KG1 (cell line): ENCODE measurements at regions not wholly inside any gene's neighbourhood (a gene's known extent, or its start where the extent isn't known, plus 50 kb on each side); places are given as distances from the start of the nearest gene placed in this dataset.

Experiments used
- DNase-seq: peaks from one replicate; lab custom pipeline; 2025; lab: John Stamatoyannopoulos, UW

- no peak for DNase-seq
These were observed 619.7 kb downstream of the PLCL1 start for GRCh38 chr2:198424112-198424511.

- DNase-seq: no peak
These were observed 613.4 kb downstream of the PLCL1 start for GRCh38 chr2:198417836-198418235.

- no peak for DNase-seq
These were observed 610.6 kb downstream of the PLCL1 start for GRCh38 chr2:198414976-198415375.

- no peak for DNase-seq
These were observed 607.5 kb downstream of the PLCL1 start for GRCh38 chr2:198411936-198412335.

DNA sequence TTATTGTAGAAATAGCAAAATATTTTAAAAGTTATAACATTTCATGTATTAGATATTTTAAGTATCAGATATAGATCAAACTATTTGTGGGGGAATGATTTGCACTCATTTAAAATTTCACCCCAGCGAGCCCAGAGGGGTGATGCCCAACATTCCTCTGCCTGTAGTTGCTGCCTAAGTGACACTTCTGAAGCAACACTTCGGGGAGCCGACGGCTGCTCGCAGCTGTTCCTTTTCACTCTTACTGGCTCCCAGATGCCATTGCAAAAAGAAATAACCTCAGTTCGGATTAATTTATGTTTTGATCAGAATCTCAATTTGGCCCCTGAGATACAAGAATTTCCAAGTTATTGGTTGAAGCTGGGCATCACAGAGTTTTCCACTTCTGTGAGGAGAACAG lies 603.8 kb downstream of the PLCL1 start:
- DNase-seq: no peak

DNA sequence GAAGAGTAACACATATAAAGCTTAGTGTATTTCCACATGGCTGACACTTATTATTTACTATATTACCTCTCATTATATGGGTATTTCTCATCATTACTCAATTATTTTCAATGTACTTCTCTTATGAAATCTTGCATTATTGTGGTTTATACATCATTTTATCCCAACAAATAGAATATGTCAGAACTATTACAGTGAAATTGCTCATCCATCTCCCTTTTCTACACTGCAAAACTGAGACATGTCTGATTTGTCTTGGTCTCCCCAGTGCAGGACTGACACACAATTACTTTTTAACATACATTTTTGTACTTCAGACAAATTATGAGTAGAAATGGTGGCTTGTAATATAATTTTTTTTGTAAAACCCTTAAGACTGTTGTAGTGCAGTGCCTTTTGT lies 600.9 kb downstream of the PLCL1 start:
- DNase-seq: no peak

- no peak for DNase-seq
These were observed 597.3 kb downstream of the PLCL1 start for GRCh38 chr2:198401644-198402043.

GRCh38 chr2:198400999-198401398 lies 596.6 kb downstream of the PLCL1 start:
- no peak for DNase-seq

DNA sequence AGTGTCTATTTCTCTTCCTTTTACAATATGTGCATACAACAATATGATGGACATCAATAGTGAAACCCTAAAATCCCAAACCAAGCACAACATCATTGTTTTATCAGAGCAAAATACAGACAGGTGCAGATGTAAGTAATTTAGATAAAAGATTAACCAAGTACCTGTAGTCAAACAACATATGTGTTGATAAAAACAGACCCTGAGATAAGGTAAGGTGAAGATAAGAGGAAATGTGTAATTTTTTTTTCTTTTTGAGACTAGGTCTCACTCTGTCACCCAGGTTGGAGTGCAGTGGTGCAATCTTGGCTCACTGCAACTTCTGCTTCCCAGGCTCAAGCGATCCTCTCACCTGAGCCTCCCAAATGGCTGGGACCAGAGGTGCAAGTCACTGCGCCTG lies 589.8 kb downstream of the PLCL1 start:
- no peak for DNase-seq

DNA sequence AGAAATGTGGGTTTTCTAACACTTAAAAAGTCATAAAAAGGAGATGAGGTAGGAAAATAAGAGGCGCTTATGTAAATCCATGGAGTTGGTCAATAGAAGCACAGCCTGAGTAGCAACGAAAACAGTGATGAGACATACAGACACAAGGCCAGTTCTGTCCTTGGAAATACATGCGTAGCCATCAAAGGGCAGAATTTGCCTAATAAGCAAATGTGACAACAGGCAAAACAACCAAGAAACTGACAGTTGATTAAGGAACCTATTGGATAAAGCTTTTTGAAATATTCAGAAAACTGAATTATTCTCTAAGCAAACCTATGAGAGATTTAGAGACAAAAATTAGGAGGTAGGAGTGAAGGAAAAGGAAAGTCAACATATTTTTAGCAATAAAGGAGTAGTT lies 586.3 kb downstream of the PLCL1 start:
- no peak for DNase-seq

GRCh38 chr2:198387677-198388076 lies 583.3 kb downstream of the PLCL1 start:
- no peak for DNase-seq

DNA sequence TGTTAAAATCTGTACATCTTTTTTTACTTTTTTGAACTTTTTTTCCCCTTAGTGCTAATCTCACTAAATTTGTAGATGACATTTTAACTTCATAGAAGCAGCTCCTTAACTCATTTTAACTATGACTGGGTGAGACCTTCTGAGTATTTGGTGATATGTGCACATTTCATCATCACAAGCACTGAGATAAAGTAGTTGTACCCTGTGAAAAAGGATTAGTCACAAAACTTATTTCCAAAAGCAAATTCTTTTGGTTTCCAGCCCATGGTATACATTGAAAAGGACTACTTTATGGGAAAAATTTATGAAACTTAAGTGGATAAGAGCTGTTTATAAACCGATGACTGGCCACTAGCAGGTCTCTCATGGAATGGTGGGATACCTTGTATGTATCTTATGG lies 581.5 kb downstream of the PLCL1 start:
- no peak for DNase-seq

- no peak for DNase-seq
These were observed 580.9 kb downstream of the PLCL1 start for GRCh38 chr2:198385326-198385725.

- DNase-seq: no peak
These were observed 579.0 kb downstream of the PLCL1 start for GRCh38 chr2:198383392-198383791.

GRCh38 chr2:198382811-198383210 lies 578.4 kb downstream of the PLCL1 start:
- DNase-seq: no peak

DNA sequence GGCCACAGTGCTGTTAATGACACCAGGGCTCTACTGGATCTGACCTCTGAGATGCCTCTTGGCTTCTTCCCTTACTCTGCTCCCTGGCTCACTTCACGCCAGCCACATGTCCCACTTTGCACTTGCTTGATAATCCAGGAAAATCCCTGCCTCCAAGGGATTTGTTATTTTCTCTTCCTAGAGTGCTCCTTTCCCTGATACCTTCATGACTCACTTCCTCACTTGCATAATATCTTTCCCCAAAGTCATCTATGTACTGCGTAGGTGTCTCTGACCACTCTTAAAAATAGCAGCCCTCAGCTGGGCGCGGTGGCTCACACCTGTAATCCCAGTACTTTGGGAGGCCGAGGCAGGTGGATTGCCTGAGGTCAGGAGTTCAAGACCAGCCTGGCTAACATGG lies 572.3 kb downstream of the PLCL1 start:
- DNase-seq: no peak

DNA sequence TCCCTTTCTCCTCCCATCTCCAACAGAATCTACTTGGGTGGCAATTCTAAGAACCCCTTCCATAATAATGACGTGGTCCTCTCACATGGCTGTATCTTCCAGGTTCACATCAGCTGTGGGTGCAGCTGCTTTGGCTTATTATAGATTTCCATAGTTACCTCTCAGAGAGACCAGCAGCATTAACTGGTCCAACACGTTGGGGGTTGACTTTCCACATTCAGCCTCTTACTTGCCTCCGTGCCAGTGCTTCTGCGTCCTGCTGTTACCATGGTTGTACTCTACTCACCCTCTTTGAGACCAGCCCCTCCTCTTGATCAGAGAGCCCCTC lies 570.7 kb downstream of the PLCL1 start:
- no peak for DNase-seq

- DNase-seq: peak; percentile 18
These were observed 570.1 kb downstream of the PLCL1 start for GRCh38 chr2:198374375-198375082.

DNA sequence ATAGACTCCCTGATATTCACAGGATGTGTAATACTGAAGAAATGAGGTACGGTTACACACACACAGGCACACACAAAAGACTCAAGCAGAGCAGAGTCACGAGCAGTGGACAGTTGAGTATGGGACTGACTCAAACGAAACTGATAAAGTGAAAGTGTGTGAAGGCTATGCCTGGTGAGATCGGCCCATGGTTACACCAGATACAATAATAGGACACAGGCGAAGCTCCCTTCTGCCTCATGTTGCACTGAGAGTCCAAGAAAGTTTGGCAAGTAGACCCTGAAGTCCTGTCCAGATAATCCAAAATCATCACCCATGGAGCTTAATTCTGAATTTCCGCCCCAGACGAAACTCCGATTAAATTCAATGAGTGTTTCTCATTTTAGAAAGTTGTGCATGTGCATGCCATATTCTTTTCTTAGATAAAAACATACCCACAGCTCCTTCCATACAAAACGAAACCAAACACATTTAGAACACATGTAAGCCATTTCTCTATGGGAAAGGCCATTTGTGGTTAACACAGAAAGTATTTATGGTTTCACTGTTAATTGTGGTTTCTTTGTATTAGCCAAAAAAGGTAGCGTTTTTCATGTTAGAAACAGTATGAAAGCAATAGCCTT lies 567.6 kb downstream of the PLCL1 start:
- DNase-seq: no peak

DNA sequence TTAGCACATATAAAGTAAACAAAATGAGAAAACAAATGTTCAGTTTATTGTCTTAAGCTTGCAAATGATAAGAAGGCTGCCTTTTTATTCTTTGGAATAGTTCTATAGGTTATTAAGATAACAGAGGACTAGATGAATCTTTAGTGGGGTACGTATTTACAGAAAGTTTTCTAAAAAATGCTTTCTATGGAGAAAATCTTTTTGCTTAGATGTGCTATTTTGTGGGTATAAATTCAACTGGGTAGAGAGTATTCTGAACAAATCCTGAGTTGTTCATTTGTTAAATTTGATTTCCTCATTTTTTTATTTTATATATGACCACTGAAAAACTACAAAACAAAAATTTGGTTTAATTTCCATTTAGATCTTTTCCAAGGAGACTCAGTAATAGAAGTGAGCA lies 566.9 kb downstream of the PLCL1 start:
- DNase-seq: no peak

GRCh38 chr2:198368089-198368488 lies 563.7 kb downstream of the PLCL1 start:
- no peak for DNase-seq

- no peak for DNase-seq
These were observed 558.3 kb downstream of the PLCL1 start for GRCh38 chr2:198362740-198363139.

GRCh38 chr2:198359308-198359707 lies 554.9 kb downstream of the PLCL1 start:
- DNase-seq: no peak

- DNase-seq: no peak
These were observed 551.8 kb downstream of the PLCL1 start for GRCh38 chr2:198356157-198356556.
